AG04450 (cell line): ENCODE measurements at regions not wholly inside any gene's neighbourhood (a gene's known extent, or its start where the extent isn't known, plus 50 kb on each side); places are given as distances from the start of the nearest gene placed in this dataset.

Experiments
- CTCF ChIA-PET: fragments of 300-600, 350-600 bp; formaldehyde crosslinking; extraction: SDS; loops from one replicate; lab custom pipeline; 2022; ENCODE audit warnings: antibody characterized with exemption, inconsistent platforms; lab: Charles Lee
- POLR2A ChIA-PET: fragments of 350-600 bp; formaldehyde crosslinking; extraction: SDS; loops from one replicate; lab custom pipeline; 2021; ENCODE audit warnings: antibody characterized with exemption, inconsistent platforms; lab: Yijun Ruan, JAX
- DNase-seq: peaks from one replicate; pipeline ENCODE4 v3.0.0-alpha.2; 2011; ENCODE audit warnings: low read depth, low spot score
- H3K27ac ChIP-seq: one replicate; pipeline ENCODE4 v1.5.1; 2012; ENCODE audit warnings: low read depth, low read length, control low read depth
- H3K27me3 ChIP-seq: one replicate; pipeline ENCODE4 v1.6.0; 2012; ENCODE audit warnings: low read length; ENCODE audit not compliant: control insufficient read depth, insufficient read depth
- H3K4me3 ChIP-seq: 2 replicates; pipeline ENCODE4 v1.5.1; 2011; ENCODE audit warnings: mild to moderate bottlenecking, low read depth, low read length, control low read depth
- H3K9me3 ChIP-seq: 2 replicates; pipeline ENCODE4 v1.5.1; 2012; ENCODE audit warnings: low read length; ENCODE audit not compliant: control insufficient read depth, insufficient read depth
- TF ChIP-seq, protein P1 (sequence below): IDR thresholded peaks from 2 replicates; pipeline ENCODE4 v1.5.1; 2011; ENCODE audit warnings: low read depth, low read length, control low read depth, inconsistent platforms

DNA sequence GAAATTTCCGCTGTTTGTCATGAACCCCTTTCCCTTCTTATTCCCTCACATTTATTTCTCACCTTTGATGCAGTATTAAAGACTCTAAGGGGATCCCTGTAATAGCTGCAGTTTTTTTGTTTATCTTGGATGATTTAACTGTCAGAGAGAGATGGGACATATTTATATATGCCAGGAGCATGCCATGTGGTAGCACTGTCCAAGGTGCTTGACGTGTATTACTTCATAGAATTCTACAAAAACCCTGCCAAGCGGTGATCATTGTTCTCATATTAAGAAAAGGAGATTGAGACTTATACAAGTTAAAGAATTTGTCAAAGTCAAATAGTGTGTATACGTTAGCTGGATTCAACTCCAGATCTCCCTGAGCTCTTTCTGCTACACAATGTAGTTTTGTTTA, 78.2 kb downstream of the SPRY1 start:
- POLR2A ChIA-PET: no interaction called here
- Histone ChIP-seq H3K4me3 (no peak overlapping the region), H3K9me3 (no peaks in the 10 kb centered on the region), H3K27me3 (no peaks in the 10 kb centered on the region), H3K27ac (no peak overlapping the region)
- CTCF ChIA-PET: interaction anchor here (0.6 kb wide), 1 partner anchor 13 kb away, joined by 3 read pairs; no protein-coding TSS in a partner anchor
- TF ChIP-seq, protein P1, sequence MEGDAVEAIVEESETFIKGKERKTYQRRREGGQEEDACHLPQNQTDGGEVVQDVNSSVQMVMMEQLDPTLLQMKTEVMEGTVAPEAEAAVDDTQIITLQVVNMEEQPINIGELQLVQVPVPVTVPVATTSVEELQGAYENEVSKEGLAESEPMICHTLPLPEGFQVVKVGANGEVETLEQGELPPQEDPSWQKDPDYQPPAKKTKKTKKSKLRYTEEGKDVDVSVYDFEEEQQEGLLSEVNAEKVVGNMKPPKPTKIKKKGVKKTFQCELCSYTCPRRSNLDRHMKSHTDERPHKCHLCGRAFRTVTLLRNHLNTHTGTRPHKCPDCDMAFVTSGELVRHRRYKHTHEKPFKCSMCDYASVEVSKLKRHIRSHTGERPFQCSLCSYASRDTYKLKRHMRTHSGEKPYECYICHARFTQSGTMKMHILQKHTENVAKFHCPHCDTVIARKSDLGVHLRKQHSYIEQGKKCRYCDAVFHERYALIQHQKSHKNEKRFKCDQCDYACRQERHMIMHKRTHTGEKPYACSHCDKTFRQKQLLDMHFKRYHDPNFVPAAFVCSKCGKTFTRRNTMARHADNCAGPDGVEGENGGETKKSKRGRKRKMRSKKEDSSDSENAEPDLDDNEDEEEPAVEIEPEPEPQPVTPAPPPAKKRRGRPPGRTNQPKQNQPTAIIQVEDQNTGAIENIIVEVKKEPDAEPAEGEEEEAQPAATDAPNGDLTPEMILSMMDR: no peak
- no peak for DNase-seq

DNA sequence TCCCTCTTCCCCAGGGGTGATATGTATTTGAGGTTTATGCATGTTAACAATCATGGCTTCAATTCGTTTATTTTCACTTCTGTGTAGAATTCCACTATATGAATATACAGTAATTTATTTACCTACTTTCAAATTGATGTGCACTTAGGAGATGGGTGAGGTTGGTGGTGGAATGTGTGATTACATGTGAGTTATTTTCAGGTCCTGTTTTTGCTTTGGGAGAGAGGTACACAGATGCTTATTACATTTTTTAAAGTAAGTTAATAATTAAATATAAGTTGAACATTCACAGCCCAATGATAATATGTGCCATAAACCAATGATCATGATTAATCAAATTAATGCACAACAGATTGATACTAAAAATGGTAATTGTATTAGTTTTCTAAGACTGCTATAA, 79.5 kb downstream of the SPRY1 start:
- Histone ChIP-seq H3K9me3 (no peaks in the 10 kb centered on the region), H3K27me3 (no peaks in the 10 kb centered on the region), H3K27ac (no peak overlapping the region), H3K4me3 (no peak overlapping the region)
- ChIA-PET CTCF (no interaction called here), POLR2A (no interaction called here)
- TF ChIP-seq, protein P1: no peak
- DNase-seq: no peak

DNA sequence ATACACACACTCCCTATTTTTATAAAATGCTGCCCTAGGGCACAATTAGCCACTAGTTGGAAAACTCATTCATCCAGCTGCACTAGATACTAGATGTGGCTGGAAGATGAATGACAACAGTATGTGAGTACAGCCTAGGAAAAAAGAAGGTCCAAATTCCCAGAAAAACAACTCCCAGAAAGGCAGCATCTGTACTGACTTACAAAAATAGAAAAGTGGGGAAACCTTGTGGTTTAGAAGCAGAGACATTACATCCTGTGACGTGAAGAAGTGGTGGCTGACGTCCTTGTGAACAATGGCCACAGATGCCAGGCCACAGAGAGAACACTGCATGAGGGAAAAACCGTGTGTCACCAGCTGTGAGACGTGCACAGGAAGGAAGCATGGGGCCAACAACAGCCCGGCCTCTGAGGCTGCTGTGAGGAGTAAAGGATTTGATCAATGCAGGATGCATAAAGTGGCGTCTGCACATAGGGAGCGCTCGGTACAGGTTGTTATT, 81.2 kb downstream of the SPRY1 start:
- H3K9me3 ChIP-seq: no peaks in the 10 kb centered on the region
- POLR2A ChIA-PET: no interaction called here
- no peak for DNase-seq

DNA sequence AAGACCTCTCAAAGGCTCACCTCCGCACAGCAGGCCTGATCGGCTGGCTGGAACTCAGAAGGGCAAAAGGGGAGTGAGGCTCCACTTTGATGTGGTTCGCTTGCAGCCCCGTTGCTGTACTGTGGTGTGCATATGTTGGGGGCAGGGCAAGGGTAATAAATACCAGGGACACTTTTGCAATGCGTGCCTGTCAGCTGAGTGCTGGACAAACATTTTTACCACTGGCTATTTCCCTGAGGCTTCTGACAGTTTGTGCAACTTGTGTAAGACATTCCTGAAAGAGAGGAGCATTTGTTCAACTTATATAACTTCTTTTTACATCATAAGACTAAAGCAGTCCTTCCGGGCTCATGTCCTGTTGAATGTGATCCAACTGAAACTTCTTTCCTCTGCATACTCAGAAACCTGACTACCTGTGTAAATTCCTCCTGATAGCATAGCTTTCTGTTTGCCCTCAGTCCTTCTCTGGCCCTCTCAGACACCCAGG, 82.3 kb downstream of the SPRY1 start:
- H3K9me3 ChIP-seq: no peaks in the 10 kb centered on the region
- H3K4me3 ChIP-seq: no peak overlapping the region
- no peaks in the 10 kb centered on the region for H3K27me3 ChIP-seq
- DNase-seq: no peak
- TF ChIP-seq, protein P1: no peak
- POLR2A ChIA-PET: interaction anchor here (0.7 to 1.1 kb wide), 3 partner anchors 61 to 350 kb away, joined by 3 to 4 read pairs (median 3); no protein-coding TSS in a partner anchor
- H3K27ac ChIP-seq: no peak overlapping the region
- CTCF ChIA-PET: interaction anchor here (1.1 to 1.4 kb wide), 2 partner anchors 86 to 182 kb away, joined by 3 to 6 read pairs; no protein-coding TSS in a partner anchor

More for the DNA sequence above, 81.2 kb downstream of the SPRY1 start:
- TF ChIP-seq, protein P1: no peak
- CTCF ChIA-PET: interaction anchor here (0.9 to 1.4 kb wide), 2 partner anchors 87 kb away, joined by 3 read pairs; no protein-coding TSS in a partner anchor
- no peaks in the 10 kb centered on the region for H3K27me3 ChIP-seq
- no peak overlapping the region for H3K27ac ChIP-seq
- H3K4me3 ChIP-seq: no peak overlapping the region

DNA sequence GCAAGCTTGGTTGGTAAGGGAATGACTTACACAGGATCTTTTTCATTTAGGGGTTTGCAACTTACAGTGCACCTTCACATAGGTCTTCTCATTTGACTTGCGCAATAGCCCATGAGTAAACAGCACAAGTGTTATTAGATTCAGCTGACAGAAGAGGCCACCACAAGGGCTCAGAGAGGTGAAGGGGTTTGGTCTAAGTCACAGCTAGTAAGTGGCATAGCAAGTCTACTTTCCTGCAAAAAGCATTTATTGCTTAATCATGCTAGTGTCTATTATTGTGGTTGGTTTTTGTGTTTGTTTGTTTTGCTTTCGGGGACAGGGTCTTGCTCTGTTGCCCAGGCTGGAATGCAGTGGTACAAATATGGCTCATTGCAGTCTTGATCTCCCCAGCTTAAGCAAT, 83.3 kb downstream of the SPRY1 start:
- TF ChIP-seq, protein P1: no peak
- no peaks in the 10 kb centered on the region for H3K27me3 ChIP-seq
- ChIA-PET POLR2A (no interaction called here), CTCF (interaction anchor here (1.1 kb wide), 1 partner anchor 181 kb away, joined by 6 read pairs; no protein-coding TSS in a partner anchor)
- no peak overlapping the region for H3K4me3 ChIP-seq
- no peaks in the 10 kb centered on the region for H3K9me3 ChIP-seq
- no peak for DNase-seq
- H3K27ac ChIP-seq: no peak overlapping the region
